ENCODE measurements at regions not wholly inside any gene's neighbourhood (a gene's known extent, or its start where the extent isn't known, plus 50 kb on each side); places are given as distances from the start of the nearest gene placed in this dataset.

DNA sequence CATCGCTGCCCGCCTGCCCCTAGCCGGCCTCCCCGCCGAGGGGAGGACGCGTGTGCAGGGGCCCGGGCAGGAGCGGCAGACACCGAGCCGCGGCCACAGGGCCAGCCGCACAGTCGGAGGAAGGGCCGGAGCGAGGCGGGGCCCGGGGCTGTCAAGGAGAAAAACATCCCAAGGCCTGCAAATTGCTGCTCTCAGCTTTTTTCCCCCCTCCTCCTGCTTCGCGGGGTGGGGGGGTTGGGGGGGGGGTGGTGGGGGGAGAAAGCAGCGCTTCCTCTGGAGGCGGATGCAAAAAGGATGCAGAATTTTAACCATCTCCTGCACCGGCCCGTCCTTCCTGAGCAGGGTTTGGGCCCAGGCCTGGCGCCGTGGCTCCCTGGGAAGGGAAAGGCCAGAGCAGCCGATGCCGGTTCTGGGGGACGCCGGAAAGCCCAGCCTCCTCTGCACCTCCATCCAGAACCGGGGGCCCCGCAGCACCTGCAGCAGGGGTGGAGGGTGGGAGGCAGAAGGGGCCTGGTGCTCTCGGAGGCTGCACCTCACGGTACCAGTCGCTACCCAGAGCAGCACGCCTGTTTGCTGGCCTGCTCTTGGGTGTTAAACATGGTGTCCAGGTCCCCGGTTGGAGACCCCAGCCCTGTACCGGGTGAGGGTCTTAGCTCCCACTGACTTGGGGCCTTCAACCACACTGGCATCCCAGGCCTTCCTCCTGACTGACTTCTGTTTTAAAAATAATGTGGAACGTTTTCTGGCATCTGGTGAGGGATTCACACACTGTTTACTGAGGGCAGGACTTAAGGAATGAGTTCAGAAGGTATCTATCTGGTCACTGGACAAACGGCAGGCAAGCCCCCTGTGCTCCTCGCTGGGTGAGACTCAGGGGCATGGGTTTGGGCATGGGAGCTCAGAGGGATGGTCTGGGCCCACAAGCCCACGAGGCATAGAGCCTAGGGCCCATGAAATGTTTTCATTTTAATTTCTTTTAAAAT, 77.4 kb upstream of the WNT7B start:
- DNase-seq, result peak; percentile 58

DNA sequence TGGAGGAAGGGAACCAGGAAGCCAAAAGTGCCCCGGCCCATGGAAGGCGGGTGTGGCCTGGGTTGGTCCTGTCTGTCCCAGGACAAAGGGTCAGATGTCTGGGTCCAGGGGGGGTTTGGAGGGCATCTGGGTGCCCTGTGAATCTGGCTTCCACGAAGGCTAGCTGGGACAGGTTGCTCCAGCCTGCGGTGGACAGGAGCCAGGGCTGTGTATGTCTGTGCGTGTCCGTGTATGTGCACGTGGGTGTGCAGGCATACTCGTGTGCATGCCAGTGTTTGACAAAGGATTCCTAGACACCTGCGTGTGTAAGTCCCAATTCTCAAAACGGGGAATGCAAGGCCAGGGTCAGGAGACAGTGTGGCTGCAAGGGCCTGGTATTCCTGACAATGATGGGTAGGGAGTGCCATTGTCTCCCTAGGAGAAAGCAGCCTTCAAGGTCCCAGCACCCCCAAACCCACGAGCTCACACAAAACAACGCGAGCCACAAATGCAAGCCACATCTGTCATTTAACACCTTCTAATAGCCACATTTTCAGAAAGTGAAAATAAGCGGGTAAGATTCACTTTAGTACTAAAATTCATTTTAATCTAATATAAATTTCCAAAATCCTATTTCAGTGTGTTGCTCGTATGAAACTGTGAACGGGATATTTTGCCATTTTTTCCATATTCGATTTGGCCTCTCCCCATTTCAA, 78.4 kb upstream of the WNT7B start:
- no peak for DNase-seq

DNA sequence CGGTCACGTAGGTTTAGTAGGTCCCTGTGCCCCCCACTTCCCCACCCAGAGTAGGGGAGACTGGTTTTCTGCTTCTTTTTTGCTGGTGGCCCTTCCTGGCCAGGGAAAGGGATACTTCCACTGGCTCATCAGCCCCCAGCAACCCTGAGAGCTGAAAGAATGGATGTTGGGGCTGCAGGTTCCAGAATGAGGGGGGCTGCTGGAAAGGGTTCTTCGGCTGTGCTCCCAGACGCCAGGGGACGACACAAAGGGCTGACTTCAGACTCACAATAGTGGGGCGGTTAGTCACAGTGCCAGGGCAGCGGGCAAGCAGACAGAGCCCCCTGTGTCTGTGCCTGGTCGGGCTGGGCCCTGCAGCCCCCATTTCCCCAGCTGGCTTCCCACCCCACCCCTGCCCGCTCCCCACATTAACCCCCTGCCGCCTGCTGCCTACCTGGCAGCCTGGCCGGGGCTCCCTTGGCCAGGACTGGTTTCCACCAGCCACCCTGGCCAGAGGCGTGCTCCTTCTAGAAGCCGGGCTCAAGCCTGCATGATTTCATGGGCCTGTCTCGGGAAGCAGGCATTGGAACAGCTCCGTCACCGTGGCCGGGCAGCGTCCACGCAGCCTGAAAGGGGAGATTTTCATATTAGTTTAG, 79.1 kb upstream of the WNT7B start:
- DNase-seq, result no peak

DNA sequence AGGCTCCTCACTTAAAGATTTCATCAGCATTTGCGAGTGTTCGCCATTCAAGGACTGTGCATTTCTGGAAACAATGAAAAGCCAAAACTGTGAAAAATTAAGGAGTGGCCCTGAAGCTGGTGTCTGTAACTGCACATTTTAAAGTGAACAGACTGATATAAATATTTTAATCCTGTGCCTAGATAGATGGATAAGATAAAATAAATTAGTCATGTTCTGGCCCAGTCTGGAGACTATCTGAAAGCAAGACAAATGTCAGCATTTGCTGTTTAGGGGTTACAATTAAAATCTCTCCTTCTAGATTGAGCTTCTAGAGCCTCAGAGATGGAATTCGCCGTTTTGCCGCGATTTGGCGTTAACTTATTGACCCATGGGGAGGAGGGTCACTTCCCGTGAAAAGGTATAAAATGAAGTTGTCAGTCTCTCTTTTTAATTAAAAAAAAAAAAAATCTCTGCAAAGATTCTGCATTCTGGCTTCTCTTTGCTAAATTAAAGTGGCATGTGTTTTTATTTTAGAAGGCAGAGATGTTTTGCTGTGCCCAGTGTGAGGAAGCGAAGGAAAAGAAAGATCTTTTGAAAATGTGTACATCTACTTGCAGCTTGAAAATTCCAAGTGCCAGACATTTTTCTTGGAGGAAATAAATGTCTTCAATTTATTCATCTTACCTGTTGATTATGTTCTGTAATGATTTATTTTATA, 79.7 kb upstream of the WNT7B start:
- DNase-seq, result no peak

DNA sequence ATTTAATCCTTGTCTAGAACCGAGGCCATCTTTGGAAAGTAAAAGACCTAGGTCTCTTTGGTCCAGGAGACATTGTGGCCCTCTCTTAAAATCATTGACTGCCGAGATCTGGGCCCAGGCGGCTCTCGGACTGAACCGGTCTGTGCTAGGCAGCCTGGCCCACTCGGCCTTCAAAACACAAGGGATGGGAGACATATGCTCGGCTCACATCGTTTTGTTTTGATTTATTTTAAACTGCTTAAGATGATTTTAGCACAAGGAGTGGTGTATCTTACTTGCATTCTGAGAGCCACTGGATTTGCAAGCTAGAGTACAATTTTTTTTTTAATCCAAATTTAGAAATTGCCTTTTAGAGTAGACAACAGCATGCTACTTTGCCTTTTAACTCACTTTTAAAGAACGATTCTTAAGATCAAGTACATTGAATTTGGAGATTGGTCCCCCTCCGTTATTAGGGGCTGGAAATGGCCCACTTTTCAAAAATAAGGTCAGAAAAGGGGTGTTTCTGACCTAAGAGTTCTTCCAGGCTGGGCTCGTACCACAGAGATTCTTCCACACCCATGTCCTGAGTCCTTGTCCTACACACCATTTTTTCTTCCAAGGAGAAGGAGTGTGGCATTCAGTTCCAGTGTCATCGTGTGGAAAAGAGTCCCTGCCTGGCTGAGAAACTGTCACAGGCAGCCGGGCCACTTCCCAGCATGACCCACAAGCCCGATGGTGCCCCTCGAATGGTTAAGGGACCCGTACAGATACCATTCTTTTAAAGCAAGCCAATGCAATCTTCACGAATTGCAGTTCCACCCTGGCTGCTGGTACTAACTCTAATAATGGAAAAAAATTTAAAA, 80.5 kb upstream of the WNT7B start:
- DNase-seq, result no peak

DNA sequence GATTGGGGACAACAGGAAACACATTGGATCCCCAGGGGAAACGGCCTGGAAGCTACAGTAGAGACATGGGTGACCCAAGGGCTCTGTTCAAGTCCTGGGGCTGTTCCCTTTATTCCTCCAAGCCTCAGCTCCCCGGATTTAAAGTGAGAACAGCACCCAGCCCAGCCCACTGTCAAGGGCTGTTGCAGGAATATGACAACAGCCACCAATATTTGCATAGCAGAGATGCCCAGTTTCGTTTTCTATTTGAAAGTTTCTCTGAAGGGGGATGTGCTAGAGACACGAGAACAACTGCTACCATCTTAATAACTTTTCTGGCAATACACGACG, 81.1 kb upstream of the WNT7B start:
- DNase-seq, result peak; percentile 22

DNA sequence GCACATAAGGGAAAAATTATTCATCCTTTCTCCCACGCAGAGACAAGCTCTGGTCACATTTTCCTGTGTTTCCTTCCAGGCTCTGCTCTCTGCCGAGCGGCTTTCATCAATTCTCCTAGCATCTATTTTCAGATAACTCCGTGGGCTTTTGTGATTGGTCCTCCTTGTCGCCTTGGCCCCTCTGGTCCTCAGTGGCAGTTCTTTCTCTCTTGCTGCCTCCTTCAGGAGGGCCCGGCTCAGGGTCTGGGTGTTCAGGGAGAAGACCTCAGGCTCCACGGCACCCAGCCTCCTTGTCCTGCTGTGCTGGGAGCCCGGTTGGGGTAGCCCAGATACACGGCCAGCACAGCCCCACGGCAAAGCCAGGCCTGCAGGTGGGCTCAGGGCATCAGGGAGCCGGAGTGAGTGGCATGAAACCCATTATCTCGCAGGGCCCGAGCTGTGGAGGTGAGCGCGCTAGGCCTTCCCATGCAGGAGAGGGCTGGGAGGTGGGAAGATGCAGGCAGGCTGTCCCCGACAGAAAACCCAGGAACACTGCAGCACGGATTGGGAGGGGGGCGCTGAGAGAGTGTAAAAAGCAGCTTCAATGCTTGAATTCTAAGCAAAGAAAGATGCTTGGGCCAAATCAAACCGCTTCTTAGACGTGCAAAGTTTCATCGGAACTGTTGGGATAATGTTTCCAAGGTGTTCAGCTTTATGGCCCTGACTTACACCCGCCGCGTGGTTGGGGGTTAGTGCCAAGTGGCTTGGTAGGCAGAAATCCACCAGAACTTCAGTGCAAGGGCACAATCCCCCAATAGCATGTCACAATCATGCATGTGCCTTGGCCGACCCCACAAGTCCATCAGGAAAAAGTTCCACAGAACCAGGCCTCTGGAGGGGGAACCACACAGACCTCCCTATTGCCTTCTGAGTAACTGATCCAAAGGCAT, 81.9 kb upstream of the WNT7B start:
- no peak for DNase-seq

DNA sequence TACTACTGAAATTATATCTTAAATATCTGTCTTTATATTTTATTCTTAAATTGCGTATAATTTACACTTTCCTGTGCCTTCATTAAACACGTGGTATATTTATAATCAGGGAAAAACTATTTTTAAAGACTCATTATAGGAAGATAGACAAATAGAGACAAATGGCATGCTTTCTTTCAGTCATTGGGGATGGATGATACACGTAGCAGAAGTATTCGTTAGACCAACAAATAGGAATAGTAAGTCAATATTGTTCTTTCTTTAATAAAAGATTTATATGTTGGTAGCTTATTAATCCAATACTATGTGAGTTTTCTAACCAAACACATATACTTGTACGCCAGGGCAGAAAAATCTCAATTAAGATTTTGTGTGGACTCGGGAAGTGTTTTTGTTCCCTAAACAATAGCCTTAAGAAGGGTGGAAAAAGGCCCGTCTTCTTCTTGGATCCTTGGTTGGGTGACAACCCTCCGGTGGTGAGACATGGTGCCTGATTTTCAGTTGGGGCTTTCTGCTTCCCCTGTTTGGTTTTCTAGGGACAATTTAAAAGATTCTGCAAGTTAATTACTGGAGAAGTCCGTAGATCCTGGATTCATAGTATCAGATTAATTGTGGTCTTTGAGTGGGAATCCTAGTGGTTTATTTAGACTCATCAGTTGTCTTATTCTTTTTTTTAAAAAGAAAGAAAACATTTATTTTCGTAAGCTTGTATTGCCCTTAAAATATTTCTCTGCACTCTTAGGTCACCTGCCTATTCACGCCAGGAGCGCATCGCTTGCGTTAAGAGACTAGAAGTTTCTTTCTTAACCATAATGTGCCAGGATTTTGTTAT, 83.5 kb upstream of the WNT7B start:
- no peak for DNase-seq

DNA sequence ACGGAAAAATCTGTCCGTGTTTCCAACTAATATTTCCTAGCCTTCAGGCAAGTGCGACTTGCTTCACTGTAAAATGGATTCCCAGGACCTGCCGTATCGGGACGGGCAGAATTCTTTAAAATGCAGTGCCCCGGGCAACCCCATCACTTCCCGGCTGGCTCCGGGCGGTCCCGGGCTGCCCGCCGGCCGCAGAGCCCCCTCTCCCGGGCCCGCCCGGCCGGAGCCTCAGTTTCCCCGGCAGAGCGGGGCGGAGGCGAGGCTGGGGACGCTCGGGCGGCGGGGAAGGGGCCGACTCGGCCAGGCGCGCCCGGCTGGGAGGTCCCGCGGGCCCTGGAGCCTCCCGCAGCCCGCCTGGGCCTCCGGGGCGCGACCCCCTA, 84.2 kb upstream of the WNT7B start:
- DNase-seq, result no peak

DNA sequence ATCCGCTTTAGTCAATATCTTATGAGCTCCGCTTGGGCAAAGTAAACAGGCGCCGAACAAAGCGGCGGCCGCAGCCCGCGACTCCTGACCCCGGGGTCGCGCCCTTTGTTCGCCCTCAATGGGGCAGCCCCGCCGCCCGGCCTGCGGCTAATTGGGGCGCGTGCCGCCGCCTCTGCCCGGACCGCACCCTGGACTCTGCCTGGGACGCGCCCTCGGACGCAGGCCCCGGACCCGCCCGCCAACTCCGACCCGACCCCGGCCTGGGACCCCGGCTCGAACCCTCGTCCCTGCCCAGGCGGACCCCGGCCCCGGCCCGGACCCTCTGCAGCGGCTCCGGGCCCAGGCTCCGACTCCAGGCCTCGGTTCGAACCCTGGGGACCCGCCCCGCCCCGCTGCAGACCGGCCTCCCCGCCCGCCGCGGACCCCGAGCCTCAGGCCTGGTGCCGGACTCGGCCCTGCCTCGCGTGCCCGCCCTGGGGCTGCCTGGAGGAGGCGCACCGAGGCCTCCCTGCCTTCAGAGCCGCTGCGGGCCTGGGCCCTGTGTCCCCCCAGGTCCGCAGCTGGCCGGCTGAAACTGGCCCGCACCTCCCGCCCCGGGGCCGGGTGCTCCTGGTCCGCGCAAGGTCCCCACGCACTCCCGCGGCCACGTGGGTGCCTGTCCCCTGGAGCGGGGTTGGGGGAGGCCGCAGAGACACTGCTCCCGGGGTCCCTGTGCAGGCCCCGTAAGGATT, 84.7 kb upstream of the WNT7B start:
- DNase-seq, result no peak

DNA sequence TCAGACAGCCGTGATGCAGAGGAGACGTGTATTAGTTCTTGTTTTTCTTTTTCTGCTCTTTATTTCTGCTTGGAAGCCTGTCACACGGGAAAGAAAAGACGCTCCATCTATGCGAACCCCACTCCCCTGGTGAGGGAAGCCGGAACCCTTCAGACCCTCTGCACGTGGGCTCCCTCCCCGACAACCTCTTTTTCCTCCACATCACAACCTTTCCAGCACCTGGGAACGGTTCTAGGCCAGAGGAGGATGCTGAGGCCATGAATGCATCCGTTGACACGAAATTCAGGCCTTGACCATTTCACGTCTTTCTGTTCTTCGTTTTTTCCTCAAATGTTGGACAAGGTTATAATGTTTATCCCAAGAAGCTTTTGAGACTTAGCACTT, 85.3 kb upstream of the WNT7B start:
- no peak for DNase-seq

DNA sequence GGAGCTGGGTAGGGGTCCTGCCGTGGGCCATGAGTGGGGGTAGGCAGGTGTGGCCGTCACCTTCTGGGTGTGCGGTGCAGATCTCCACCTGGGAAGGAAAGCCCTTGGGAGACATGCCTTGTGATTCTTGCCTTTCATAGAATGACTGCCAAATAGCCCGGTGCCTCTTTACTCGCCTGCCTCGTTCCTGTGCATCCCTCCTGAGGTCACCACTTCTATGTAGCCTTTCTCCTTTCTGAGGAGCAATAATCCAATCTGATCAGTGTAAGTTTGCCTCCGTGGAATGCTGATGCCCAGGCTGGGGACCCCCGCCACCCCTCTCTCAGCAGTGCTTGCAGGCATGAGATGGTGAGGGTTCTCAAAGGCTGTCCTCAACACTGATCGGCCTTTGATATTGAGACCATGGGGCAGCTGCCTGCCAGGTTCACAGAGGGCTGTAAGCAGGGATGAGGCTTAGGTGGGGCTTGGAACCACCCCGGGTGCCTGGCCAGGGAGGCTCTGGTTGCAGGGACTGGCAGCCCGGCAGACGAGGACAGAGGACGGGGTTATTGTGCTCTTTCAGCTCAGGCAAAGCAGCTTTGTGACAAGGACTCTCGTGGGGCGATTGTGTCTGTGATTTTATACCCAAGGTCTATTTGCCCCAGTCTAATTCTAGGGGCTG, 86.1 kb upstream of the WNT7B start:
- no peak for DNase-seq

DNA sequence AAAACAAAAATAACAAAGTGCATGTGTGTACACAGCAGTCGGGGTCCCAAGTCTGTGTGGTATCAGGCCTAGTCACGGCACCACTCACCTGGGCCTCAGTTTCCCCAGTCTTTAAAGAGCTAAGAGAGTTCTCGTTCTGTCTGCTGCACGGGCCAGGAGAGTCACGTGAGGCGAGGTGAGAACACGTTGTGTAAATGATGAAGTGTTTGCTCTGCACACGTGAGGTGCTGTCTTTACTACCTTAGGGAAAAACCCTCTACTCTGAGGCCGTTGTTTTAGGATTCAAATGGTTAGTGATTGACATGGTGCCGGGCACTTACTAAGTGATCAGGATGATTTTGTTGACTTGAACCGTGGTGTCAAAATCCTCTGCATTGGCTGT, 86.5 kb upstream of the PPARA start:
- DNase-seq, result no peak

DNA sequence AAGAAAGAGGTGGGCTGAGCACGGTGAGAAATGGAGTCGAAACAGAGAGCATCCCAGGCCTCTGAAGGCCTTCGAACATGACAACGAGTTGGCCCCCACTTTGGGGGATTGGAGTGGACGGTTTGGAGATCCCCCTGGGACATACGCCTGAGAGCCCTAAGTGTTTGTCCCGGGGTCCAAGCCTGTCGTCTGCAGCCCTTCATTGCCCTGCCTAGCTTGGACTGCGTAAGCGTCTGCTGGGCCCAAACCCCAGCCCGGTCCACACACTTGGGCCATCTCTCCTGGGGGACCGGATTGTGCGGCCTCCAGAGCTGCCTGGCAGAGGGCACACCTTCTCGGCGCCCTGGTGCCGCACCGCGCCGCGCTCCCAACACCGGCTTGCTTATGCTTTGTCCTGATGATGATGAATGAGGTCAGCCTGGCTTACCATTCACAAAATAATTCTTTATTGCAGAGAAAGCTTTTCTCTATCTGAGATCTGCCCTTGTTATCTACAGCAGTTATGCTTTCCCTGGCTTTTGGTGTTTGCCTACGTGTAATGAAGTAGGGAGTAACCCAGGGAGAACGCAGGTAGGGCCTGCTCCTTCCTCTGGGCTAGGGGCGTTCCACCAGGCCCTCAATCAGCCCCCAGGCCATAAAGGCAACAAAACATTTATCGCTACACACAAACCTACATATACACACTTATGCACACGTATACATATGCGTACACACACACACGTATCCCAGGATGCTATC, 85.9 kb upstream of the PPARA start:
- DNase-seq, result no peak

DNA sequence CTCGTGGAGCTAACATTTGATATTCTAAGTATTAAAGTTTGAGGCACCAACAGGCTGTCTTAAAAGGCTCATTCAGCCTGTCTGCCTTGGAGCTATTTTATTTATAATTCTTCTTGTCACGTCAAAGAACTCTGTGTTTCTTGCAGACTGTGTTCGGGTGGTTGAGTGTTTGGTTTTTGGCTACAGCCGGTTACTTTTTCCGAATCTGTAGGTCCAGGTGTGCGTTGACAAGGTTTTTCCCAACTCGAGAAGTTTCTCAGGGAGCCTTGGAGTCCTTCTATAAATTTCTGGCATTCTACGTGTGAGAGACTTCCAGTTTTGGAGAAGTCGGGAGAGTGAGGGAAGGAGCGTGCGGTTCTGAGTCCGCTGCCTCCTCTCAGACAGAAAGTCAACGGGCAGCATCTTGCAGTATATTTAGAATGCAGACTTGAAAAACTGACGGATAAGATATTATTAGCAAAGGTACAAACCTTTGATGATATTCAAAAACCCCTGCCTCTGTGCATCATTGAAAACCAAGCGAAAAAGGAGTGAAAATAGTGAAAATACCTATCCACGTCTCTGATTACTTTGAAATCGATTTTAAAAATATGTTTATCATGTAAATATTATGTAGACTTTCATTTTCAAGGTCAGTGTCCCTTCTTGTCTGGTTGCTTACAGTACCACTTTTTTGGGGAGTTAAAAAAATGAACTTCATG, 85.2 kb upstream of the PPARA start:
- DNase-seq, result no peak

DNA sequence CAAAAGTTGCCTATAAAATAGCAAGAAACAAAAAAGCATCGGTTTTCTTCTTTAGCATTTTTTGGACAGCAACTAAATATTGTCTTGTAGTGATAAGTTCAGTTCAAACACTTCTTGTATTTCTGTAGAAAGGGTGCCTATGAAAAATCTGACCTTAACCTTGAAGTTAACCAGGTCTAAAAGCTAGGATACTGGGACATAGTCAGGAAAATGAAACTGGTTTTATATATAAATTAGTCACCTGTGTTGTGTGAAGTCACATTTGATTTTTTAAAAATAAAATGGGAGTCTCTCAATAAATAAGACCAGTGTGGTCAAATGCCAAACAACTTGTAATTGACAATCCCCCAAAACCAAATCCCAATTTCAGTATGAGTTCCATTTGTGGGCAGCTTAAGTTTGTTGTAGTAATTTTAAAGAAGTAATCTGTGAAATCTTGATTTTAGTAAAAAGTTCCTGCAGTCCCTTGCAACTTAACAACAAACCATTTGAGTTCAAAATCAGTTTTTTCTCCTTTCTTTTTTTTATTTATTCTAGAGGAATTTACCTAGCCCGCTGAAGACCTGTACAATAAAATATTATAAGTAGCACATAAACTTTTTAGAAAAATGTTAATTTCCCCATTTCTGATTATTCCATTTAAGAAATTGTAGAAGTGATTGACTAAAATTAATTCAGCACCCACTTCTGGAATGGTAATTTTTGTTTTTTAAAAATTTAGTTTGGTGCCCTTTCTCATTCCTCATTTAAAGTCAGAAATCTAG, 84.5 kb upstream of the PPARA start:
- no peak for DNase-seq

DNA sequence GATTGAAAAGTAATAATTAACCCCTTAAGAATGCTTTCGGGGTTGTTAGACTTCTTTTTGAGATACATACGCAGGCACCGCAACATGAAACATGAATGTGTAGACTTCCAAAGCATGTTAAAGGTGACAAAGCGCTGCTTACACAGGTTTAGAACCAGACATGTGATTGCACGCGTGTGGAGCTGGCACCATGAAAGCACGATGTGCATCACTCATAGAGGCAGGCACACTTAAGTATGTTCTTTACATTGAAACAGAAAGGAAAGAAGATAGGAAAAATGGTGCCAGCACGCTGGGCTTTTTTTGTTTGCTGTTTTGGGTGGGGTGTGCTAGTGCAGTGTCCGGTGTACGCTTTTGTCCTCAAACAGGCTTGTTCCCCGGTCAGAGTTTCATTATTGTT, 83.6 kb upstream of the PPARA start:
- DNase-seq, result peak; percentile 22

All from GDM1 (cell line).